Glomerular visceral epithelial cell (primary cell): ENCODE measurements at regions not wholly inside any gene's neighbourhood (a gene's known extent, or its start where the extent isn't known, plus 50 kb on each side); places are given as distances from the start of the nearest gene placed in this dataset.

ENCODE experiments used
- DNase-seq: peaks from one replicate; pipeline ENCODE4 v3.0.0-alpha.2; 2016; ENCODE audit errors: extremely low spot score

GRCh38 chr20:4600308-4601014 lies 85.8 kb upstream of the PRNP start:
- no peak for DNase-seq

- no peak for DNase-seq
Measured at GRCh38 chr20:4597215-4597614, 89.0 kb upstream of the PRNP start.

- no peak for DNase-seq
Measured at GRCh38 chr20:4593149-4593525, 93.1 kb upstream of the PRNP start.

GRCh38 chr20:4592316-4593148 lies 93.7 kb upstream of the PRNP start:
- peak; percentile 61 for DNase-seq

- DNase-seq, result no peak
Measured at GRCh38 chr20:4591975-4592315, 94.3 kb upstream of the PRNP start.

- no peak for DNase-seq
Measured at GRCh38 chr20:4585758-4586157, 100.5 kb upstream of the PRNP start.

- peak; percentile 69 for DNase-seq
Measured at GRCh38 chr20:4585104-4585753, 101.0 kb upstream of the PRNP start.

GRCh38 chr20:4584510-4584909 lies 101.7 kb upstream of the PRNP start:
- DNase-seq, result no peak

- no peak for DNase-seq
Measured at GRCh38 chr20:4581838-4582237, 104.4 kb upstream of the PRNP start.

- no peak for DNase-seq
Measured at GRCh38 chr20:4578375-4578774, 107.9 kb upstream of the PRNP start.

- DNase-seq, result no peak
Measured at GRCh38 chr20:4574356-4574690, 111.9 kb upstream of the PRNP start.

GRCh38 chr20:4573564-4574355 lies 112.5 kb upstream of the PRNP start:
- peak; percentile 94 for DNase-seq

GRCh38 chr20:4571759-4572531 lies 114.3 kb upstream of the PRNP start:
- no peak for DNase-seq

- DNase-seq, result no peak
Measured at GRCh38 chr20:4569865-4570264, 116.4 kb upstream of the PRNP start.

- no peak for DNase-seq
Measured at GRCh38 chr20:4569092-4569491, 117.2 kb upstream of the PRNP start.

- no peak for DNase-seq
Measured at GRCh38 chr20:4568361-4568959, 117.8 kb upstream of the PRNP start.

- no peak for DNase-seq
Measured at GRCh38 chr20:4567170-4567569, 119.1 kb upstream of the PRNP start.

- DNase-seq, result peak; percentile 61
Measured at GRCh38 chr20:4563534-4563933, 122.7 kb upstream of the PRNP start.

GRCh38 chr20:4563031-4563430 lies 123.2 kb upstream of the PRNP start:
- no peak for DNase-seq

GRCh38 chr20:4560667-4561066 lies 125.6 kb upstream of the PRNP start:
- no peak for DNase-seq

- DNase-seq, result no peak
Measured at GRCh38 chr20:4559906-4560305, 126.3 kb upstream of the PRNP start.
